GM18502 (cell line): ENCODE measurements at regions not wholly inside any gene's neighbourhood (a gene's known extent, or its start where the extent isn't known, plus 50 kb on each side); places are given as distances from the start of the nearest gene placed in this dataset.

Source experiments
- ATAC-seq: cut with Tn5 transposase; IDR thresholded peaks from one replicate; pipeline ENCODE4 v1.9.1; 2021; ENCODE audit warnings: mild to moderate bottlenecking; ENCODE audit not compliant: unreplicated experiment, poor library complexity

GRCh38 chr12:24488091-24488596, 460.8 kb downstream of the BCAT1 start:
- ATAC-seq, result no peak

- no peak for ATAC-seq
These were observed 461.3 kb downstream of the BCAT1 start for GRCh38 chr12:24487606-24488005.

GRCh38 chr12:24483732-24484131, 465.2 kb downstream of the BCAT1 start:
- ATAC-seq, result no peak

- ATAC-seq, result no peak
These were observed 465.9 kb downstream of the BCAT1 start for GRCh38 chr12:24482882-24483604.

GRCh38 chr12:24482044-24482443, 466.9 kb downstream of the BCAT1 start:
- ATAC-seq, result no peak

GRCh38 chr12:24480766-24481449, 468.0 kb downstream of the BCAT1 start:
- ATAC-seq, result no peak

GRCh38 chr12:24479131-24479530, 469.8 kb downstream of the BCAT1 start:
- ATAC-seq, result no peak

GRCh38 chr12:24478254-24478653, 470.6 kb downstream of the BCAT1 start:
- ATAC-seq, result no peak

- no peak for ATAC-seq
These were observed 472.6 kb downstream of the BCAT1 start for GRCh38 chr12:24476310-24476709.

- no peak for ATAC-seq
These were observed 473.6 kb downstream of the BCAT1 start for GRCh38 chr12:24475337-24475736.

- no peak for ATAC-seq
These were observed 475.8 kb downstream of the BCAT1 start for GRCh38 chr12:24473097-24473496.

- ATAC-seq, result no peak
These were observed 478.9 kb downstream of the BCAT1 start for GRCh38 chr12:24470050-24470449.

- no peak for ATAC-seq
These were observed 479.8 kb downstream of the BCAT1 start for GRCh38 chr12:24469089-24469488.

- no peak for ATAC-seq
These were observed 481.7 kb downstream of the BCAT1 start for GRCh38 chr12:24467226-24467625.

GRCh38 chr12:24463375-24463774, 485.5 kb downstream of the BCAT1 start:
- ATAC-seq, result no peak

- ATAC-seq, result no peak
These were observed 486.0 kb downstream of the BCAT1 start for GRCh38 chr12:24462946-24463345.

GRCh38 chr12:24460506-24460905, 488.4 kb downstream of the BCAT1 start:
- ATAC-seq, result no peak

GRCh38 chr12:24460099-24460498, 488.8 kb downstream of the BCAT1 start:
- no peak for ATAC-seq

- no peak for ATAC-seq
These were observed 493.1 kb downstream of the BCAT1 start for GRCh38 chr12:24455811-24456210.

GRCh38 chr12:24447678-24448077, 498.2 kb upstream of the SOX5 start:
- no peak for ATAC-seq

GRCh38 chr12:24446287-24446686, 496.8 kb upstream of the SOX5 start:
- ATAC-seq, result no peak

- ATAC-seq, result no peak
These were observed 495.2 kb upstream of the SOX5 start for GRCh38 chr12:24444634-24445033.
